Transverse colon (tissue), 4 donors: ENCODE measurements at regions not wholly inside any gene's neighbourhood (a gene's known extent, or its start where the extent isn't known, plus 50 kb on each side); places are given as distances from the start of the nearest gene placed in this dataset.

Experiments
- DNase-seq: peaks from one replicate; pipeline ENCODE4 v3.0.0-alpha.2; 2019
- H3K27ac ChIP-seq, 4 donors: fragments of 200-600 bp; sonication (generic); 2 replicates each; pipeline ENCODE4 v1.5.1; 2016 to 2018; ENCODE audit warnings: inconsistent platforms in 4 of 4
- H3K27me3 ChIP-seq: fragments of 200-600 bp; sonication (generic); 2 replicates; pipeline ENCODE4 v1.5.1; 2017; ENCODE audit warnings: inconsistent platforms
- H3K36me3 ChIP-seq, 4 donors: fragments of 200-600 bp; sonication (generic); 2 replicates each; pipeline ENCODE4 v1.5.1; 2017 to 2019; ENCODE audit warnings: inconsistent platforms in 4 of 4
- H3K4me1 ChIP-seq, 4 donors: fragments of 200-600 bp; sonication (generic); 2 replicates each; pipeline ENCODE4 v1.5.1; 2017 to 2020; ENCODE audit warnings: inconsistent platforms in 4 of 4
- H3K4me3 ChIP-seq, 4 donors: fragments of 200-600 bp; sonication (generic); 1 replicate in 1 of 4; 2 replicates in 3 of 4; pipeline versions ENCODE4 v1.5.1 to v1.6.1; 2017 to 2019; ENCODE audit warnings: inconsistent platforms in 4 of 4
- H3K9me3 ChIP-seq, 2 donors: fragments of 200-600 bp; sonication (generic); 2 replicates each; pipeline ENCODE4 v1.5.1; 2017 to 2019; ENCODE audit warnings: inconsistent platforms in 2 of 2
- CTCF ChIP-seq, 5 experiments: fragments of 200-600 bp in 3 of 5; fragments of 450-650 bp in 2 of 5; sonication (generic) in 3 of 5; IDR thresholded peaks; 1 replicate in 2 of 5; 2 replicates in 3 of 5; pipeline ENCODE4 v1.5.1; 2016 to 2017; ENCODE audit warnings: antibody characterized with exemption in 5 of 5, inconsistent platforms in 3 of 5, mild to moderate bottlenecking in 2 of 5, moderate library complexity in 1 of 5
- EP300 ChIP-seq: sonication (generic); formaldehyde crosslinking; IDR thresholded peaks from one replicate; pipeline ENCODE4 v1.6.1; 2017; ENCODE audit warnings: antibody characterized with exemption, low read depth
- POLR2A ChIP-seq: fragments of 450-650 bp; IDR thresholded peaks from one replicate; pipeline ENCODE4 v1.6.1; 2016; ENCODE audit warnings: antibody characterized with exemption, mild to moderate bottlenecking, moderate library complexity
- POLR2AphosphoS5 ChIP-seq, 3 donors: sonication (generic); formaldehyde crosslinking; IDR thresholded peaks; one replicate each; pipeline ENCODE4 v1.6.1; 2016; ENCODE audit warnings: antibody characterized with exemption in 3 of 3
- WGBS, 2 donors: methylation state at CpG; one replicate each; pipeline ENCODE4 v1.1.5; 2018; ENCODE audit warnings: low coverage in 1 of 2; 5-methylcytosine and 5-hydroxymethylcytosine counted together
- in situ Hi-C, 4 donors: fragments of 200-750 bp; cut with MboI; loops; one replicate each; pipeline versions ENCODE4 v1.15.0 to v1.15.1; 2017; ENCODE audit warnings: low sequenced_read_pairs in 3 of 4, low pct_ligation_motif_present in 1 of 4, low pct_unique_long_range_greater_than_20kb in 1 of 4
- intact Hi-C: fragments of 100-400 bp; cut with DNase I; formaldehyde crosslinking; loops from one replicate; pipeline ENCODE4 v1.15.1; 2023; ENCODE audit warnings: low total_unique reads

GRCh38 chr12:127078577-127079350 is 1188.2 kb upstream of the TMEM132C start:
- intact Hi-C loops = no loop called here
- 78% methylated on average over 5 of the region's 5 CpGs; no CpG with 5 or more reads in 1 of the 2 donors for WGBS, 2 donors

DNA sequence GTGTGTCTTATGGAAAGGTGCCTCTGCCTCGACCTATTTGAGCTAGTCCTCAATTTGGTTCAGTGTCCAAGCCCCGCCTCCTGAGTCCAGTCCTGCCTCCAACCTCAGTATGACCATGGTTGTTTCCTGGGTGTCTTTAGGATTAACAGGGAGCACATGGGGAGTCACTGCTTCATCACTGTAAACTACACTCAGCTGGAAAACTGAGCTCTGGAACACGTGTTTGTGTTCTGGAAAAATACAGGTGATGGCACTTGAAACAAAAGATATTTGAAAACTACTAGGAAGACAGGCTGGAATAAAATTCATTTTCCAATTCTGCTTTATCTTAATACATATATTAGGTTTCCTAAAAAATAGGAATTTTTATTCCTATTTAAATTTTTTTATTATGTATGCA is 1187.3 kb upstream of the TMEM132C start:
- no peaks in the 10 kb centered on the region for H3K9me3 ChIP-seq
- peaks cover 0 to 11% (median 0%) of the 10 kb centered on the region in 4 donors for H3K4me1 ChIP-seq
- in situ Hi-C loops (no loop called here), intact Hi-C loops (no loop called here)
- H3K4me3 ChIP-seq = no peak overlapping the region
- TF ChIP-seq CTCF (IDR thresholded peaks at IDR 0.05) = no peak
- no peak for TF ChIP-seq EP300
- TF ChIP-seq POLR2AphosphoS5 (IDR thresholded peaks at IDR 0.05) = no peak
- TF ChIP-seq POLR2A = no peak
- no peaks in the 10 kb centered on the region for H3K27me3 ChIP-seq
- 62 to 68% methylated on average over 3 of the region's 3 CpGs for WGBS, 2 donors
- H3K36me3 ChIP-seq = no peaks in the 10 kb centered on the region
- H3K27ac ChIP-seq = no peak overlapping the region
- no peak for DNase-seq

More at GRCh38 chr12:127078577-127079350, 1188.2 kb upstream of the TMEM132C start:
- Histone ChIP-seq H3K27ac (no peak overlapping the region), H3K36me3 (no peaks in the 10 kb centered on the region), H3K4me3 (no peak overlapping the region), H3K27me3 (no peaks in the 10 kb centered on the region), H3K9me3 (no peaks in the 10 kb centered on the region), H3K4me1 (peaks cover 0 to 9% (median 0%) of the 10 kb centered on the region in 4 donors)
- in situ Hi-C loops = no loop called here
- TF ChIP-seq POLR2AphosphoS5 (IDR thresholded peaks at IDR 0.05) (no peak), EP300 (no peak), CTCF (IDR thresholded peaks at IDR 0.05) (no peak), POLR2A (no peak)
- no peak for DNase-seq

- in situ Hi-C loops (no loop called here), intact Hi-C loops (no loop called here)
- no peaks in the 10 kb centered on the region for H3K27me3 ChIP-seq
- H3K9me3 ChIP-seq = no peaks in the 10 kb centered on the region
- peaks cover 0 to 11% (median 0%) of the 10 kb centered on the region in 4 donors for H3K4me1 ChIP-seq
- WGBS, 2 donors = 92% methylated on average over 2 of the region's 2 CpGs; no CpG with 5 or more reads in 1 of the 2 donors
- no peaks in the 10 kb centered on the region for H3K36me3 ChIP-seq
- no peak for DNase-seq
- H3K27ac ChIP-seq = no peak overlapping the region
- no peak overlapping the region for H3K4me3 ChIP-seq
- TF ChIP-seq EP300 = no peak
- TF ChIP-seq POLR2AphosphoS5 (IDR thresholded peaks at IDR 0.05) = no peak
- TF ChIP-seq POLR2A = no peak
- TF ChIP-seq CTCF (IDR thresholded peaks at IDR 0.05) = no peak
Observed at GRCh38 chr12:127081058-127081457, 1185.9 kb upstream of the TMEM132C start.

GRCh38 chr12:127083008-127083949 is 1183.7 kb upstream of the TMEM132C start:
- no peaks in the 10 kb centered on the region for H3K27me3 ChIP-seq
- no peak for DNase-seq
- no peaks in the 10 kb centered on the region for H3K36me3 ChIP-seq
- TF ChIP-seq POLR2AphosphoS5 (IDR thresholded peaks at IDR 0.05) = peak in 1 of 3 donors; percentile 48
- TF ChIP-seq POLR2A = no peak
- H3K27ac ChIP-seq = peak overlapping the region in 3 of 4 donors; percentile 23 to 52 (median 47)
- WGBS, 2 donors = 17 to 22% methylated on average over 5 to 6 of the region's 6 CpGs
- intact Hi-C loops (no loop called here), in situ Hi-C loops (no loop called here)
- H3K4me1 ChIP-seq = peaks cover 0 to 11% (median 0%) of the 10 kb centered on the region in 4 donors
- peak overlapping the region in 2 of 4 donors; percentile 21 to 35 for H3K4me3 ChIP-seq
- H3K9me3 ChIP-seq = no peaks in the 10 kb centered on the region
